ENCODE measurements at regions not wholly inside any gene's neighbourhood (a gene's known extent, or its start where the extent isn't known, plus 50 kb on each side); places are given as distances from the start of the nearest gene placed in this dataset.
"Not testable (repeated sequence)": the region's sequence is repeated elsewhere in the genome, so short reads cannot be mapped to it uniquely, and the experiment has no call there.

- no peak for TF ChIP-seq CTCF (conservative IDR thresholded peaks at IDR 0.05; ENCODE audit: low read depth, low read length)
- H3K4me3 ChIP-seq (ENCODE audit: low read depth, low read length), result no peak overlapping the region
- no peak for DNase-seq (ENCODE audit: low read depth)
These were observed 234.3 kb upstream of the FOLH1 start for GRCh38 chr11:49442669-49443068.

- DNase-seq (ENCODE audit: low read depth); H3K4me3 ChIP-seq (ENCODE audit: low read depth, low read length): not testable (repeated sequence)
These were observed 231.5 kb upstream of the FOLH1 start for GRCh38 chr11:49439901-49440300.

DNA sequence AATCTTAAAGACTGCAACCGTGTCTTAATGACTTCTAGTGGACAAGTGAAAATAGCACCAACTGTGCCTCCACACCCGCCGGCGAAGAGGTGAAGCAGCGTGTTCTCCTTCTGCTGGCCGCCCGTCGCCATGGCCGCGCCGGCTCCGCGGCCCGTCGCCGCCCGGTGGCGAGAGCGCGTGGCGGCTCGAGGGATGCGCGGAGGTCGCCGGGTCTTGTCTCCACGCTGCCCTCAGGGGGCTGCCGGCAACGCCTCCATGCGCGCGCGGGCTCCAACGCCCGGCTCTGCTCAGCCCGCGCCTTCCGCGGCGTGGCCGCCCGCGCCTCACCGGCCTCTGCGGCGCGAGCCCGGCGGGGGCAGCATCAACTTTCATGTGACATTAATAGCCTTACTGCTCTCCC is 225.9 kb upstream of the FOLH1 start:
- not testable (repeated sequence) for H3K4me3 ChIP-seq (ENCODE audit: low read depth, low read length); DNase-seq (ENCODE audit: low read depth)

DNA sequence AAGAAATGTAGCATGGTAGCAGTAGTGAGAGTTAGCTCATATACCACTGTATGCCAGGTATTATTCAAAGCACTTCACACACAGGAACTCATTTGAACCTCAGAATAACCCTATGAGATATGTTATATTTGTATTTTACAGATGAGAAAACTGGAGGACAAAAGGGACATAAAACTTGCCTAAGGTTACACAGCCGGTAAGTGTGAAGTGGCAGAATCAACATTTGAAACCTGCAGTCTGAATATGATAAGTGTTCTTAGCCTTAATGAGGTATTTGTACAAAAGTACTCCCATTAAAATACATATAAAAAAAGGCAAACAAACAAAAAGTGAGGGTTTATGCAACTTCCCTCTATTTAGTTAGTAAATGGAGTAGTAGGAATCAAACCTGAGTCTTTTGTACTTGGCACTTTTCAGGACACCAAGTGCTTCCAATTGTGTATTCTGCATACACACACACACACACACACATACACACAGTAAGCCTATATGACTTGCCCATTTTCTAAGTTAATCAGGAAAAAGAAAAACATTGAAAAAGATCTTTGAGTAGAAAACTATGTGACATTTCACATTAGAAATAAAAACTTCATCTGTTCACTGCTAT is 223.9 kb upstream of the FOLH1 start:
- no peak for DNase-seq (ENCODE audit: low read depth)
- no peak overlapping the region for H3K4me3 ChIP-seq (ENCODE audit: low read depth, low read length)
- no peak for TF ChIP-seq CTCF (conservative IDR thresholded peaks at IDR 0.05; ENCODE audit: low read depth, low read length)

DNA sequence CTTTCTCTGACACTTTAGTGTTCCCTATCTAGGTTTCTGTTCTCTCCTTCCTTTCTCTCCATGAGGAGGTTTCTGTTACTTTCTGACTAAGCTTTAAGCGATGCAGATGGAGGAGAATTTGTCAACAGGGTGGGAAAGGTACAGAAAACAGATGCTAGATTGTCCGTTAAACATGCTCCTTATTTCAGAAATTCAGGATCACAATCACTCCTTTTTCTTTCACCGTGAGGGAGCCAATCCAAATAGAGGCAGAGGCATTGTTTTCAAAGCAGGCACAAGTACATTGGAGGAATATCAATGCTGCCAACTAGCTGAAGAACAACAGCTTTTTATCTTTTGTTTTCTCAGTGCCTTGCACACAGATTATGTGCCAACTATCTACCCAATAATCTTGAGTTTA is 215.7 kb upstream of the FOLH1 start:
- no peak overlapping the region for H3K4me3 ChIP-seq (ENCODE audit: low read depth, low read length)
- no peak for TF ChIP-seq CTCF (conservative IDR thresholded peaks at IDR 0.05; ENCODE audit: low read depth, low read length)

DNA sequence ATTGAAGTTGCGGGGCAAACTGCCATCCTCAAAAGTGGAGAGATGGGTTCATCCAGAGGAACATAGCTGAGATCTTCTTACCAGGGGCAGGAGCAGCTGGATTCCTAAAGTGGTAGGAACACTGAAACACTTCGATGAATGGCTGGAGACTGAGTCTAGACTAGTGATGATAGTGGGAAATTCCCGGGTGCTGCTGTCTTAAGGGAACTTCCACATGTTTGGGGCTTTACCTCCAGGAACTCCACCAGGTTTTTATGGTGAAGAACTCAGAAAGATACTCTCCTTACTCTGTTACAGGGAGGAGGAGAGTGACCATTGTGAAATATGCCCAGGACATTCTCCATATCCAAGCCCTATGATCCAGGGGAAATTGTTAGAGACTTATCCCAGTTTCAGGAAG is 210.5 kb upstream of the FOLH1 start:
- not testable (repeated sequence) for DNase-seq (ENCODE audit: low read depth); H3K4me3 ChIP-seq (ENCODE audit: low read depth, low read length)

More for the DNA sequence above, 215.7 kb upstream of the FOLH1 start:
- DNase-seq (ENCODE audit: low read depth), result no peak

GRCh38 chr11:49405743-49406142 is 197.3 kb upstream of the FOLH1 start:
- no peak overlapping the region for H3K4me3 ChIP-seq (ENCODE audit: low read depth, low read length)
- TF ChIP-seq CTCF (conservative IDR thresholded peaks at IDR 0.05; ENCODE audit: low read depth, low read length), result no peak
- no peak for DNase-seq (ENCODE audit: low read depth)

- H3K4me3 ChIP-seq (ENCODE audit: low read depth, low read length); DNase-seq (ENCODE audit: low read depth): not testable (repeated sequence)
These were observed 187.4 kb upstream of the FOLH1 start for GRCh38 chr11:49395789-49396188.

GRCh38 chr11:49390362-49390761 is 182.0 kb upstream of the FOLH1 start:
- not testable (repeated sequence) for H3K4me3 ChIP-seq (ENCODE audit: low read depth, low read length); DNase-seq (ENCODE audit: low read depth)

- DNase-seq (ENCODE audit: low read depth); H3K4me3 ChIP-seq (ENCODE audit: low read depth, low read length): not testable (repeated sequence)
These were observed 180.7 kb upstream of the FOLH1 start for GRCh38 chr11:49389149-49389548.

DNA sequence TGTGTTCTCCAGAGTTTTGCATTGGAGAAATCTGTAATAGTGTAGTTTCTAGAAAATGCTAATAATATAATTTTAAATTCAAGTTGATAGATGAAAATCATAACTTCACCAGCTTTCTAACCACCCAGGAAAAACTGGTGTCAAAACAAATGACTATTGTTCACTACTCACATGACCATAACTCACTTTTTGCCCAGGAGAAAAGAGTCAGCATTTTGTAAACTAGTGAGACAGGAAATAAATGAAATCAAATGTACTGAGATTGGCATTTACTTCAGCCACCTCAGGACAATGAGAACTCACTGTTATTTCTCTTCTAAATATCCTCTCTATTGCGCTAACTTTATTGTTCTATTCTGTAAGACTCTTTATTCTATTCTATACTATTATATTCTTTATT is 176.0 kb upstream of the FOLH1 start:
- DNase-seq (ENCODE audit: low read depth); H3K4me3 ChIP-seq (ENCODE audit: low read depth, low read length): not testable (repeated sequence)
